C1 segment of cervical spinal cord (tissue), 14 donors: ENCODE measurements at regions not wholly inside any gene's neighbourhood (a gene's known extent, or its start where the extent isn't known, plus 50 kb on each side); places are given as distances from the start of the nearest gene placed in this dataset.
"Not testable (repeated sequence)": the region's sequence is repeated elsewhere in the genome, so short reads cannot be mapped to it uniquely, and the experiment has no call there.

Source experiments
- DNase-seq, 14 donors: peaks; one replicate each; lab custom pipeline; 2025; lab: John Stamatoyannopoulos, UW

- no peak for DNase-seq
Measured at GRCh38 chr1:82388679-82389078, 587.9 kb downstream of the ADGRL2 start.

- DNase-seq = no peak
Measured at GRCh38 chr1:82387012-82387366, 586.3 kb downstream of the ADGRL2 start.

GRCh38 chr1:82386365-82387011 is 585.8 kb downstream of the ADGRL2 start:
- DNase-seq = no peak

- no peak for DNase-seq
Measured at GRCh38 chr1:82384776-82385175, 584.0 kb downstream of the ADGRL2 start.

- DNase-seq = no peak
Measured at GRCh38 chr1:82377201-82377884, 576.6 kb downstream of the ADGRL2 start.

GRCh38 chr1:82373710-82374109 is 573.0 kb downstream of the ADGRL2 start:
- no peak for DNase-seq

GRCh38 chr1:82371844-82372498 is 571.2 kb downstream of the ADGRL2 start:
- no peak for DNase-seq

- DNase-seq = no peak
Measured at GRCh38 chr1:82367456-82367855, 566.7 kb downstream of the ADGRL2 start.

- no peak for DNase-seq
Measured at GRCh38 chr1:82366689-82367088, 566.0 kb downstream of the ADGRL2 start.

GRCh38 chr1:82359541-82359940 is 558.8 kb downstream of the ADGRL2 start:
- DNase-seq = not testable (repeated sequence)

GRCh38 chr1:82358706-82359105 is 558.0 kb downstream of the ADGRL2 start:
- not testable (repeated sequence) for DNase-seq

GRCh38 chr1:82354546-82354945 is 553.8 kb downstream of the ADGRL2 start:
- not testable (repeated sequence) for DNase-seq

- no peak for DNase-seq
Measured at GRCh38 chr1:82348487-82348886, 547.8 kb downstream of the ADGRL2 start.

- DNase-seq = no peak
Measured at GRCh38 chr1:82346141-82346540, 545.4 kb downstream of the ADGRL2 start.

GRCh38 chr1:82343381-82343780 is 542.6 kb downstream of the ADGRL2 start:
- DNase-seq = no peak

GRCh38 chr1:82337635-82338034 is 536.9 kb downstream of the ADGRL2 start:
- no peak for DNase-seq

GRCh38 chr1:82330330-82330729 is 529.6 kb downstream of the ADGRL2 start:
- no peak for DNase-seq

- no peak for DNase-seq
Measured at GRCh38 chr1:82329226-82329625, 528.5 kb downstream of the ADGRL2 start.

- DNase-seq = no peak
Measured at GRCh38 chr1:82323144-82323841, 522.6 kb downstream of the ADGRL2 start.

GRCh38 chr1:82321794-82322193 is 521.1 kb downstream of the ADGRL2 start:
- DNase-seq = no peak

GRCh38 chr1:82319546-82319945 is 518.8 kb downstream of the ADGRL2 start:
- no peak for DNase-seq

GRCh38 chr1:82318921-82319320 is 518.2 kb downstream of the ADGRL2 start:
- DNase-seq = no peak
